A673 (cell line): ENCODE measurements at regions not wholly inside any gene's neighbourhood (a gene's known extent, or its start where the extent isn't known, plus 50 kb on each side); places are given as distances from the start of the nearest gene placed in this dataset.
A peak's percentile ranks its signal among the peaks of the same experiment; 100 is the strongest.

Experiments
- BruUV-seq: library from RNA; stranded (reverse); fragments of 400-500 nt; replicated peaks from 2 replicates; lab custom pipeline; 2021; lab: Mats Ljungman, UMichigan
- CTCF ChIA-PET: fragments of 300-600 bp; sonication (Branson Sonifier 250); formaldehyde crosslinking; loops from one replicate; lab custom pipeline; 2022; ENCODE audit warnings: antibody characterized with exemption; lab: Charles Lee
- POLR2A ChIA-PET: fragments of 300-600 bp; sonication (Branson Sonifier 250); formaldehyde crosslinking; loops from one replicate; lab custom pipeline; 2022; ENCODE audit warnings: antibody characterized with exemption; ENCODE audit not compliant: low non-redundant PET; lab: Charles Lee
- DNase-seq: peaks from one replicate; pipeline ENCODE4 v3.0.0-alpha.2; 2015; ENCODE audit warnings: low spot score
- H3K27ac ChIP-seq: fragments of 200-600 bp; sonication (generic); 2 replicates; pipeline ENCODE4 v1.5.1; 2016; ENCODE audit warnings: mixed run types, low read depth, mild to moderate bottlenecking, mixed read lengths, antibody characterized with exemption, low read length; ENCODE audit not compliant: poor library complexity, severe bottlenecking
- H3K27me3 ChIP-seq: fragments of 200-600 bp; sonication (generic); replicated peaks from 2 replicates; pipeline ENCODE4 v1.6.1; 2017; ENCODE audit warnings: mixed run types, low read depth, mild to moderate bottlenecking, mixed read lengths, antibody characterized with exemption, low read length; ENCODE audit not compliant: insufficient read depth, poor library complexity
- H3K36me3 ChIP-seq: fragments of 200-600 bp; sonication (generic); 2 replicates; pipeline ENCODE4 v1.6.1; 2016; ENCODE audit warnings: mixed run types, mild to moderate bottlenecking, mixed read lengths, antibody characterized with exemption, low read length; ENCODE audit not compliant: insufficient read depth, poor library complexity, severe bottlenecking
- H3K4me1 ChIP-seq: fragments of 200-600 bp; sonication (generic); 2 replicates; pipeline ENCODE4 v1.6.1; 2017; ENCODE audit warnings: mixed run types, mild to moderate bottlenecking, mixed read lengths, antibody characterized with exemption, low read length; ENCODE audit not compliant: insufficient read depth, poor library complexity, severe bottlenecking
- H3K4me3 ChIP-seq: fragments of 200-600 bp; sonication (generic); 2 replicates; pipeline ENCODE4 v1.5.1; 2016; ENCODE audit warnings: low read depth, mixed run types, mild to moderate bottlenecking, mixed read lengths, low read length; ENCODE audit not compliant: poor library complexity, severe bottlenecking
- H3K9me3 ChIP-seq: fragments of 200-600 bp; sonication (generic); 2 replicates; pipeline ENCODE4 v1.6.1; 2016; ENCODE audit warnings: mixed run types, low read depth, mild to moderate bottlenecking, mixed read lengths, antibody characterized with exemption, low read length; ENCODE audit not compliant: poor library complexity, severe bottlenecking
- CTCF ChIP-seq: fragments of 300-800, 200-600 bp; sonication (generic); conservative IDR thresholded peaks from 2 replicates; pipeline ENCODE4 v1.5.1; 2017; ENCODE audit warnings: low read depth, mild to moderate bottlenecking, antibody characterized with exemption, low read length, moderate library complexity, mixed read lengths
- EZH2 ChIP-seq: fragments of 200-600 bp; sonication (generic); IDR thresholded peaks from 2 replicates; pipeline ENCODE4 v1.6.1; 2017; ENCODE audit warnings: borderline replicate concordance, low read depth, mild to moderate bottlenecking, mixed read lengths, antibody characterized with exemption, low read length; ENCODE audit not compliant: poor library complexity, severe bottlenecking
- intact Hi-C: fragments of 100-400 bp; cut with micrococcal nuclease; formaldehyde crosslinking; loops from one replicate; pipeline ENCODE4 v1.10.0; 2022; ENCODE audit not compliant: unreplicated experiment

DNA sequence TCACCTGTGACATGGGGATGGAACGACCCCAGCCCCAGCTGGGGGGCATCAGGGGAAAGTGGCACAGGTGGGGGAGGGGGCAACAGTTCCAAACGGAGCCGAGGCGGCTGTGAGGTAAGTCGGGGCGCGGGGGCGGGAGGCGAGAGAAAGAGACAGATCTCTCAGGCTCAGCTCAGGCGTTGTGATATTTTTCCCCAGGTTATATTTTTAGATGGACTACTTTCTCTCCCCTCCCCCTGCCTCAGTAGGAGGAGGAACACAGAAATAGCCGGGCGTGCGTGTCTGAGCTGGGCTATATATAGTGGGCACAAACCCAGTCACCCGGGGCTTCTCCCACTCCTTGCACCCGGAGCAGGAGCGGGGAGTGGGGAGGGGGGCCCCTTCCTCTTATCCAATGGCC is 91.0 kb upstream of the LINGO1 start:
- Histone ChIP-seq H3K9me3 (no peaks in the 10 kb centered on the region), H3K4me1 (peaks cover 21% of the 10 kb centered on the region), H3K36me3 (no peaks in the 10 kb centered on the region), H3K4me3 (no peak overlapping the region), H3K27ac (peak overlapping the region; percentile 5), H3K27me3 (no peaks in the 10 kb centered on the region)
- intact Hi-C loops: no loop called here
- BruUV-seq: no TSS peak
- TF ChIP-seq CTCF (no peak), EZH2 (no peak)
- CTCF ChIA-PET: no interaction called here
- POLR2A ChIA-PET: no interaction called here
- DNase-seq: no peak

DNA sequence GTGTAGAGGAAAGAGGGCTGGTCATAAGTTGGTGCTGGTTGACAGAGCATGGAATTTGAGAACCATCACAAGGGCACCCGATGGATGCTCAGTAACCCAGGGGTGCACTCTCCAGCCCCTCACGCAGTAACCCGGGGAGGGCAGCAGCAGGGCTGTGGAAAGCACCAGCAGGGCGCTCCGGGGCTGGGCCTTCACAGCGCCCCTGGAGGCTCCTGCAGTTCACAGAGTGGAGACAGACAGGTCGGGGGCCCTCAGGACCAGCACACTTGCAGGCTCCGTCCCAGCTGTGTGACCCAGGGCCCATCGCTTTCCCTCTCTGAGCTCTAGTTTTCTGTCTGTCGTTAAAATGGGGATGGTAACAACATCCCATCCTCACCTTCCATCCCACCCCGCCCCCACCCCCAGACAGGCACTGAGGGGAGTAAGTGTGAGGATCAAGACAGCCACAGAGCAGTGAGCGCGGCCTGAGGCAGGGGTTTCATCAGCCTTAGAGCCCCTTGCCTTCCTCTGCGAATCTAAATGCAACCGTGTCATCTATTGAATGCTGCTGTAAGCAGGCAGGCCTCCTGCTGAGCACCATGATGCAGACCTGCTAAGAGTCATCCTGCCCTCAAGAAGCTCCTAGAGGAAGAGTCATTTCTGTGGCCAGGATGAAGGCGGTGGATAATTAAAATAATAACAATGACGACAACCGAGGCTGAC is 90.2 kb upstream of the LINGO1 start:
- Histone ChIP-seq H3K9me3 (no peaks in the 10 kb centered on the region), H3K4me1 (peaks cover 27% of the 10 kb centered on the region), H3K36me3 (no peaks in the 10 kb centered on the region), H3K4me3 (no peak overlapping the region), H3K27me3 (no peaks in the 10 kb centered on the region), H3K27ac (peak overlapping the region; percentile 5)
- no TSS peak for BruUV-seq
- POLR2A ChIA-PET: no interaction called here
- CTCF ChIA-PET: no interaction called here
- DNase-seq: no peak
- TF ChIP-seq EZH2 (no peak), CTCF (no peak)
- intact Hi-C loops: no loop called here

DNA sequence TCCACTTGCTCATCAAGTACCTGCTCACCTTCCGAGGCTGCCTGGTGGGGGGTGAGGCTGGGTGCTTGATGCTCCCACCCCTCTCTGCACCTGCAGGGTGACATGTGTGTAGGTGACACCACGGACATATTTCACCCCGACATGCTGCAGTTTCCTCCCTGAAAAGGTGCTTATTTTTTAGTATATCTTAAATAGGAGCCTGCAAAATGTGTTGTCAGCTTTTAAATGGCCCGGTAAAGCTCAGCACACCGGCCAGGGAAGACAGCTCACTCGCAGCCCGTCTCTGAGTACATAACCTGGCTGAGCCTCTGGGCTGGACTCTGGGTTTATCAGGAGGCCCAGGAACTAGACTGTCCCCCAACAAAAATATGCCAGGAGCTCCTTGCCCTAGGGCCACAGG is 89.3 kb upstream of the LINGO1 start:
- no peaks in the 10 kb centered on the region for H3K36me3 ChIP-seq
- CTCF ChIA-PET: no interaction called here
- POLR2A ChIA-PET: interaction anchor here (0.7 kb wide), 1 partner anchor 1775 kb away, joined by 3 read pairs; no protein-coding TSS in a partner anchor
- peaks cover 37% of the 10 kb centered on the region for H3K4me1 ChIP-seq
- no peak overlapping the region for H3K4me3 ChIP-seq
- H3K27ac ChIP-seq: no peak overlapping the region
- no peaks in the 10 kb centered on the region for H3K9me3 ChIP-seq
- TF ChIP-seq CTCF (no peak), EZH2 (no peak)
- DNase-seq: no peak
- BruUV-seq: no TSS peak
- intact Hi-C loops: no loop called here
- H3K27me3 ChIP-seq: no peaks in the 10 kb centered on the region
